RWPE1 (cell line): ENCODE measurements at regions not wholly inside any gene's neighbourhood (a gene's known extent, or its start where the extent isn't known, plus 50 kb on each side); places are given as distances from the start of the nearest gene placed in this dataset.
"Not testable (repeated sequence)": the region's sequence is repeated elsewhere in the genome, so short reads cannot be mapped to it uniquely, and the experiment has no call there.

ENCODE experiments used
- CTCF ChIA-PET: fragments of 350-600 bp; sonication (Branson Sonifier 250); formaldehyde crosslinking; extraction: SDS; loops from one replicate; lab custom pipeline; 2021; lab: Yijun Ruan, JAX
- POLR2A ChIA-PET: fragments of 400-600 bp; formaldehyde crosslinking; extraction: SDS; loops from one replicate; lab custom pipeline; 2020; ENCODE audit warnings: antibody characterized with exemption; ENCODE audit not compliant: low non-redundant PET; lab: Yijun Ruan, JAX
- DNase-seq: peaks from one replicate; pipeline ENCODE4 v3.0.0; 2012; ENCODE audit warnings: low spot score
- H3K27ac ChIP-seq: fragments of 450-650 bp; 2 replicates; pipeline ENCODE4 v1.5.1; 2017
- CTCF ChIP-seq: fragments of 450-650 bp; conservative IDR thresholded peaks from 2 replicates; pipeline ENCODE4 v1.5.1; 2017; ENCODE audit warnings: low read depth, mild to moderate bottlenecking

GRCh38 chr1:187744665-187745064, 915.9 kb downstream of the PLA2G4A start:
- TF ChIP-seq CTCF = no peak
- no peak overlapping the region for H3K27ac ChIP-seq
- no peak for DNase-seq
- ChIA-PET CTCF (interaction anchor here (0.6 kb wide), 1 partner anchor 53 kb away, joined by 3 read pairs; no protein-coding TSS in a partner anchor), POLR2A (no interaction called here)

GRCh38 chr1:187755536-187755935, 926.8 kb downstream of the PLA2G4A start:
- ChIA-PET POLR2A (no interaction called here), CTCF (no interaction called here)
- TF ChIP-seq CTCF = no peak
- no peak overlapping the region for H3K27ac ChIP-seq
- DNase-seq = no peak

GRCh38 chr1:187756684-187757083, 927.9 kb downstream of the PLA2G4A start:
- DNase-seq, H3K27ac ChIP-seq, POLR2A ChIA-PET, CTCF ChIA-PET: not testable (repeated sequence)

GRCh38 chr1:187759825-187760333, 931.1 kb downstream of the PLA2G4A start:
- POLR2A ChIA-PET = no interaction called here
- no peak for TF ChIP-seq CTCF

GRCh38 chr1:187762118-187762517, 933.4 kb downstream of the PLA2G4A start:
- ChIA-PET CTCF (interaction anchor here (0.6 kb wide), 1 partner anchor 1697 kb away, joined by 3 read pairs; no protein-coding TSS in a partner anchor), POLR2A (no interaction called here)
- H3K27ac ChIP-seq = no peak overlapping the region
- no peak for TF ChIP-seq CTCF
- DNase-seq = no peak

More at GRCh38 chr1:187759825-187760333, 931.1 kb downstream of the PLA2G4A start:
- CTCF ChIA-PET = no interaction called here
- DNase-seq = no peak
- no peak overlapping the region for H3K27ac ChIP-seq

- H3K27ac ChIP-seq = no peak overlapping the region
- TF ChIP-seq CTCF = no peak
- DNase-seq = no peak
- CTCF ChIA-PET = interaction anchor here (0.6 kb wide), 1 partner anchor 31 kb away, joined by 3 read pairs; no protein-coding TSS in a partner anchor
- POLR2A ChIA-PET = no interaction called here
These were observed 934.7 kb downstream of the PLA2G4A start for GRCh38 chr1:187763465-187763864.

- TF ChIP-seq CTCF = no peak
- POLR2A ChIA-PET = no interaction called here
- CTCF ChIA-PET = interaction anchor here (0.6 kb wide), 1 partner anchor 32 kb away, joined by 3 read pairs; no protein-coding TSS in a partner anchor
- DNase-seq = no peak
- H3K27ac ChIP-seq = no peak overlapping the region
These were observed 935.2 kb downstream of the PLA2G4A start for GRCh38 chr1:187763976-187764375.
